GM10248 (cell line): ENCODE measurements at regions not wholly inside any gene's neighbourhood (a gene's known extent, or its start where the extent isn't known, plus 50 kb on each side); places are given as distances from the start of the nearest gene placed in this dataset.

ENCODE experiments used
- CTCF ChIA-PET: fragments of 300-600 bp; sonication (Branson Sonifier 250); formaldehyde crosslinking; extraction: SDS; loops from one replicate; lab custom pipeline; 2021; ENCODE audit warnings: antibody characterized with exemption; lab: Yijun Ruan, JAX
- POLR2A ChIA-PET: fragments of 350-650 bp; sonication (Branson Sonifier 250); formaldehyde crosslinking; extraction: SDS; loops from one replicate; lab custom pipeline; 2020; ENCODE audit warnings: antibody characterized with exemption; lab: Yijun Ruan, JAX
- DNase-seq: peaks from one replicate; pipeline ENCODE4 v3.0.0; 2012; ENCODE audit errors: extremely low spot score
- CTCF ChIP-seq: IDR thresholded peaks from 2 replicates; pipeline ENCODE4 v1.5.1; 2012; ENCODE audit warnings: mild to moderate bottlenecking, low read depth; ENCODE audit errors: extremely low read depth, missing control alignments, control extremely low read depth

- DNase-seq: no peak
- ChIA-PET POLR2A (no interaction called here), CTCF (no interaction called here)
- no peak for TF ChIP-seq CTCF
Measured at GRCh38 chr6:144796070-144796469, 510.9 kb downstream of the UTRN start.

- POLR2A ChIA-PET: no interaction called here
- CTCF ChIA-PET: no interaction called here
- TF ChIP-seq CTCF: no peak
- no peak for DNase-seq
Measured at GRCh38 chr6:144797881-144798589, 512.9 kb downstream of the UTRN start.

- CTCF ChIA-PET: interaction anchor here (0.8 to 1.1 kb wide), 2 partner anchors 9 to 22 kb away, joined by 3 read pairs; no protein-coding TSS in a partner anchor
- no peak for DNase-seq
- TF ChIP-seq CTCF: no peak
- POLR2A ChIA-PET: no interaction called here
Measured at GRCh38 chr6:144804246-144804790, 519.2 kb downstream of the UTRN start.

GRCh38 chr6:144805049-144805448 lies 519.9 kb downstream of the UTRN start:
- ChIA-PET POLR2A (no interaction called here), CTCF (no interaction called here)
- TF ChIP-seq CTCF: no peak
- DNase-seq: no peak

GRCh38 chr6:144806222-144806621 lies 521.1 kb downstream of the UTRN start:
- no peak for TF ChIP-seq CTCF
- no peak for DNase-seq
- ChIA-PET POLR2A (no interaction called here), CTCF (no interaction called here)

GRCh38 chr6:144809120-144809519 lies 524.0 kb downstream of the UTRN start:
- ChIA-PET CTCF (no interaction called here), POLR2A (no interaction called here)
- no peak for DNase-seq
- TF ChIP-seq CTCF: no peak
